Lung (tissue), 11 donors: ENCODE measurements at regions not wholly inside any gene's neighbourhood (a gene's known extent, or its start where the extent isn't known, plus 50 kb on each side); places are given as distances from the start of the nearest gene placed in this dataset.

Experiments
- ATAC-seq: fragments of 200-7000 bp; cut with Tn5 transposase; one replicate; pipeline ENCODE4 v1.9.1; 2020; ENCODE audit warnings: moderate number of reproducible peaks; ENCODE audit not compliant: insufficient read depth, low FRiP score
- DNase-seq, 3 donors: peaks; one replicate each; pipeline ENCODE4 v3.0.0-alpha.2; 2013 to 2017
- H3K27ac ChIP-seq, 2 donors: one replicate each; pipeline ENCODE4 v1.5.1; 2013; ENCODE audit warnings: mild to moderate bottlenecking in 2 of 2, moderate library complexity in 2 of 2, control low read depth in 1 of 2, inconsistent platforms in 1 of 2, low read depth in 1 of 2, low read length in 1 of 2
- H3K27me3 ChIP-seq, 3 donors: one replicate each; pipeline ENCODE4 v1.5.1; 2013; ENCODE audit warnings: low read length in 2 of 3; ENCODE audit not compliant: control insufficient read depth in 3 of 3, insufficient read depth in 3 of 3
- H3K36me3 ChIP-seq, 4 donors: one replicate each; pipeline ENCODE4 v1.5.1; 2013; ENCODE audit warnings: low read length in 4 of 4, mild to moderate bottlenecking in 1 of 4, moderate library complexity in 1 of 4; ENCODE audit not compliant: control insufficient read depth in 4 of 4, insufficient read depth in 4 of 4
- H3K4me1 ChIP-seq, 5 donors: one replicate each; pipeline ENCODE4 v1.5.1; 2013; ENCODE audit warnings: low read length in 5 of 5, mild to moderate bottlenecking in 2 of 5, moderate library complexity in 1 of 5; ENCODE audit not compliant: control insufficient read depth in 5 of 5, insufficient read depth in 5 of 5
- H3K4me3 ChIP-seq: one replicate; pipeline ENCODE4 v1.5.1; 2013; ENCODE audit warnings: mild to moderate bottlenecking, control low read depth, moderate library complexity
- H3K9ac ChIP-seq, 2 donors: one replicate each; pipeline ENCODE4 v1.5.1; 2013; ENCODE audit warnings: low read length in 2 of 2, control low read depth in 1 of 2; ENCODE audit not compliant: insufficient read depth in 1 of 2
- H3K9me3 ChIP-seq, 4 donors: one replicate each; pipeline ENCODE4 v1.5.1; 2013; ENCODE audit warnings: low read length in 3 of 4, mild to moderate bottlenecking in 1 of 4, moderate library complexity in 1 of 4; ENCODE audit not compliant: control insufficient read depth in 4 of 4, insufficient read depth in 3 of 4
- CTCF ChIP-seq: IDR thresholded peaks from 2 replicates; pipeline ENCODE4 v1.5.1; 2012; ENCODE audit warnings: mild to moderate bottlenecking; ENCODE audit errors: control extremely low read depth, extremely low read depth
- WGBS, 2 donors: extraction: QIAGEN DNeasy Blood & Tissue Kit; methylation state at CpG; one replicate each; pipeline ENCODE4 v1.1.7; 2013; 5-methylcytosine and 5-hydroxymethylcytosine counted together
- donor health status: control.
- donor health status: control.
- donor health status: Bipolar disorder and iron deficiency.
- donor health status: healthy.
- donor health status: DM: yes; HTN: yes; CAD: no.

- Histone ChIP-seq H3K27ac (peak overlapping the region in 1 of 2 donors; percentile 80), H3K9ac (no peak overlapping the region), H3K9me3 (no peaks in the 10 kb centered on the region), H3K27me3 (no peaks in the 10 kb centered on the region), H3K4me1 (peaks cover 0 to 15% (median 2%) of the 10 kb centered on the region in 5 donors), H3K4me3 (no peak overlapping the region), H3K36me3 (no peaks in the 10 kb centered on the region)
- ATAC-seq (no peak), DNase-seq (no peak)
- 61 to 80% methylated on average over 3 of the region's 3 CpGs for WGBS, 2 donors
- TF ChIP-seq CTCF: no peak
Measured at GRCh38 chr3:46091046-46091445, 63.8 kb upstream of the XCR1 start.

GRCh38 chr3:46090161-46090591 is 62.9 kb upstream of the XCR1 start:
- Histone ChIP-seq H3K4me1 (peaks cover 0 to 21% (median 7%) of the 10 kb centered on the region in 5 donors), H3K27me3 (no peaks in the 10 kb centered on the region), H3K36me3 (no peaks in the 10 kb centered on the region), H3K4me3 (no peak overlapping the region), H3K9me3 (no peaks in the 10 kb centered on the region), H3K9ac (no peak overlapping the region), H3K27ac (peak overlapping the region in 1 of 2 donors; percentile 57)
- no peak for ATAC-seq
- no peak for DNase-seq
- WGBS, 2 donors: 55 to 69% methylated on average over 4 of the region's 4 CpGs
- TF ChIP-seq CTCF: no peak

- peak; percentile 49 to 76 (median 62) for DNase-seq
- peaks cover 0 to 22% (median 7%) of the 10 kb centered on the region in 5 donors for H3K4me1 ChIP-seq
- peak overlapping the region in 1 of 2 donors; percentile 89 for H3K27ac ChIP-seq
Measured at GRCh38 chr3:46089237-46090011, 62.1 kb upstream of the XCR1 start.

More at GRCh38 chr3:46089237-46090011, 62.1 kb upstream of the XCR1 start:
- Histone ChIP-seq H3K9me3 (no peaks in the 10 kb centered on the region), H3K4me3 (no peak overlapping the region), H3K9ac (no peak overlapping the region), H3K27me3 (no peaks in the 10 kb centered on the region), H3K36me3 (no peaks in the 10 kb centered on the region)
- 37 to 68% methylated on average over 5 of the region's 5 CpGs for WGBS, 2 donors
- peak; percentile 90 for ATAC-seq
- no peak for TF ChIP-seq CTCF
